ENCODE measurements at regions not wholly inside any gene's neighbourhood (a gene's known extent, or its start where the extent isn't known, plus 50 kb on each side); places are given as distances from the start of the nearest gene placed in this dataset.

GRCh38 chr5:152905286-152905685 is 500.2 kb upstream of the NMUR2 start:
- no peaks in the 10 kb centered on the region for H3K9me3 ChIP-seq (ENCODE audit: control insufficient read depth, low read length, poor library complexity, severe bottlenecking)
- H3K27me3 Mint-ChIP-seq: no peaks in the 10 kb centered on the region
- DNase-seq: no peak
- no peak for ATAC-seq
- H3K4me3 Mint-ChIP-seq: no peak overlapping the region
- no peaks in the 10 kb centered on the region for H3K36me3 Mint-ChIP-seq (ENCODE audit: low read depth)
- no peak overlapping the region for H3K27ac Mint-ChIP-seq
- H3K4me1 Mint-ChIP-seq: no peaks in the 10 kb centered on the region

GRCh38 chr5:152907488-152908245 is 502.6 kb upstream of the NMUR2 start:
- no peaks in the 10 kb centered on the region for H3K36me3 Mint-ChIP-seq (ENCODE audit: low read depth)
- DNase-seq (no peak), ATAC-seq (no peak)
- H3K9me3 ChIP-seq (ENCODE audit: control insufficient read depth, low read length, poor library complexity, severe bottlenecking): no peaks in the 10 kb centered on the region
- no peak overlapping the region for H3K4me3 Mint-ChIP-seq
- no peaks in the 10 kb centered on the region for H3K4me1 Mint-ChIP-seq
- no peaks in the 10 kb centered on the region for H3K27me3 Mint-ChIP-seq
- no peak overlapping the region for H3K27ac Mint-ChIP-seq

- Mint-ChIP-seq H3K4me1 (no peaks in the 10 kb centered on the region), H3K36me3 (ENCODE audit: low read depth) (no peaks in the 10 kb centered on the region), H3K27me3 (no peaks in the 10 kb centered on the region), H3K27ac (no peak overlapping the region), H3K4me3 (no peak overlapping the region)
- H3K9me3 ChIP-seq (ENCODE audit: control insufficient read depth, low read length, poor library complexity, severe bottlenecking): no peaks in the 10 kb centered on the region
- ATAC-seq (no peak), DNase-seq (no peak)
These were observed 507.8 kb upstream of the NMUR2 start for GRCh38 chr5:152912924-152913323.

- Mint-ChIP-seq H3K27ac (no peak overlapping the region), H3K36me3 (ENCODE audit: low read depth) (no peaks in the 10 kb centered on the region), H3K4me3 (no peak overlapping the region), H3K4me1 (no peaks in the 10 kb centered on the region), H3K27me3 (no peaks in the 10 kb centered on the region)
- DNase-seq: no peak
- ATAC-seq: no peak
- peaks cover 2% of the 10 kb centered on the region for H3K9me3 ChIP-seq (ENCODE audit: control insufficient read depth, low read length, poor library complexity, severe bottlenecking)
These were observed 527.5 kb upstream of the NMUR2 start for GRCh38 chr5:152932621-152933020.

GRCh38 chr5:152933056-152933455 is 528.0 kb upstream of the NMUR2 start:
- ATAC-seq (no peak), DNase-seq (no peak)
- H3K4me1 Mint-ChIP-seq: no peaks in the 10 kb centered on the region
- H3K27ac Mint-ChIP-seq: no peak overlapping the region
- peaks cover 2% of the 10 kb centered on the region for H3K9me3 ChIP-seq (ENCODE audit: control insufficient read depth, low read length, poor library complexity, severe bottlenecking)
- H3K27me3 Mint-ChIP-seq: no peaks in the 10 kb centered on the region
- H3K36me3 Mint-ChIP-seq (ENCODE audit: low read depth): no peaks in the 10 kb centered on the region
- H3K4me3 Mint-ChIP-seq: no peak overlapping the region

GRCh38 chr5:152938630-152939029 is 533.6 kb upstream of the NMUR2 start:
- Mint-ChIP-seq H3K4me1 (no peaks in the 10 kb centered on the region), H3K4me3 (no peak overlapping the region), H3K27me3 (no peaks in the 10 kb centered on the region), H3K36me3 (ENCODE audit: low read depth) (no peaks in the 10 kb centered on the region), H3K27ac (no peak overlapping the region)
- H3K9me3 ChIP-seq (ENCODE audit: control insufficient read depth, low read length, poor library complexity, severe bottlenecking): no peaks in the 10 kb centered on the region
- no peak for ATAC-seq
- no peak for DNase-seq

- H3K9me3 ChIP-seq (ENCODE audit: control insufficient read depth, low read length, poor library complexity, severe bottlenecking): no peaks in the 10 kb centered on the region
- no peaks in the 10 kb centered on the region for H3K27me3 Mint-ChIP-seq
- H3K27ac Mint-ChIP-seq: no peak overlapping the region
- no peak for DNase-seq
- no peak for ATAC-seq
- no peaks in the 10 kb centered on the region for H3K36me3 Mint-ChIP-seq (ENCODE audit: low read depth)
- H3K4me3 Mint-ChIP-seq: no peak overlapping the region
- H3K4me1 Mint-ChIP-seq: no peaks in the 10 kb centered on the region
These were observed 537.7 kb upstream of the NMUR2 start for GRCh38 chr5:152942633-152943336.

- H3K27ac Mint-ChIP-seq: no peak overlapping the region
- no peak for ATAC-seq
- no peak for DNase-seq
- H3K4me1 Mint-ChIP-seq: no peaks in the 10 kb centered on the region
- no peaks in the 10 kb centered on the region for H3K9me3 ChIP-seq (ENCODE audit: control insufficient read depth, low read length, poor library complexity, severe bottlenecking)
- no peak overlapping the region for H3K4me3 Mint-ChIP-seq
- no peaks in the 10 kb centered on the region for H3K27me3 Mint-ChIP-seq
- H3K36me3 Mint-ChIP-seq (ENCODE audit: low read depth): no peaks in the 10 kb centered on the region
These were observed 536.5 kb upstream of the GRIA1 start for GRCh38 chr5:152953788-152954483.

- no peak for DNase-seq
- ATAC-seq: no peak
- no peaks in the 10 kb centered on the region for H3K4me1 Mint-ChIP-seq
These were observed 533.4 kb upstream of the GRIA1 start for GRCh38 chr5:152956943-152957613.

GRCh38 chr5:152978141-152978835 is 512.2 kb upstream of the GRIA1 start:
- ATAC-seq (no peak), DNase-seq (no peak)
- no peaks in the 10 kb centered on the region for H3K27me3 Mint-ChIP-seq
- H3K27ac Mint-ChIP-seq: no peak overlapping the region
- H3K9me3 ChIP-seq (ENCODE audit: control insufficient read depth, low read length, poor library complexity, severe bottlenecking): no peaks in the 10 kb centered on the region
- no peak overlapping the region for H3K4me3 Mint-ChIP-seq
- no peaks in the 10 kb centered on the region for H3K36me3 Mint-ChIP-seq (ENCODE audit: low read depth)
- H3K4me1 Mint-ChIP-seq: no peaks in the 10 kb centered on the region

More at GRCh38 chr5:152956943-152957613, 533.4 kb upstream of the GRIA1 start:
- Mint-ChIP-seq H3K36me3 (ENCODE audit: low read depth) (no peaks in the 10 kb centered on the region), H3K27me3 (no peaks in the 10 kb centered on the region), H3K4me3 (no peak overlapping the region), H3K27ac (no peak overlapping the region)
- H3K9me3 ChIP-seq (ENCODE audit: control insufficient read depth, low read length, poor library complexity, severe bottlenecking): no peaks in the 10 kb centered on the region

- no peak overlapping the region for H3K4me3 Mint-ChIP-seq
- no peak for DNase-seq
- H3K27me3 Mint-ChIP-seq: no peaks in the 10 kb centered on the region
- ATAC-seq: no peak
- no peaks in the 10 kb centered on the region for H3K4me1 Mint-ChIP-seq
- H3K36me3 Mint-ChIP-seq (ENCODE audit: low read depth): no peaks in the 10 kb centered on the region
- H3K9me3 ChIP-seq (ENCODE audit: control insufficient read depth, low read length, poor library complexity, severe bottlenecking): no peaks in the 10 kb centered on the region
- no peak overlapping the region for H3K27ac Mint-ChIP-seq
These were observed 503.3 kb upstream of the GRIA1 start for GRCh38 chr5:152987131-152987530.

GRCh38 chr5:152990217-152990616 is 500.3 kb upstream of the GRIA1 start:
- Mint-ChIP-seq H3K27me3 (no peaks in the 10 kb centered on the region), H3K4me3 (no peak overlapping the region), H3K4me1 (no peaks in the 10 kb centered on the region), H3K36me3 (ENCODE audit: low read depth) (no peaks in the 10 kb centered on the region), H3K27ac (no peak overlapping the region)
- no peak for DNase-seq
- no peak for ATAC-seq
- no peaks in the 10 kb centered on the region for H3K9me3 ChIP-seq (ENCODE audit: control insufficient read depth, low read length, poor library complexity, severe bottlenecking)

GRCh38 chr5:152990649-152991048 is 499.8 kb upstream of the GRIA1 start:
- H3K27me3 Mint-ChIP-seq: no peaks in the 10 kb centered on the region
- no peaks in the 10 kb centered on the region for H3K36me3 Mint-ChIP-seq (ENCODE audit: low read depth)
- H3K9me3 ChIP-seq (ENCODE audit: control insufficient read depth, low read length, poor library complexity, severe bottlenecking): no peaks in the 10 kb centered on the region
- ATAC-seq: no peak
- H3K4me3 Mint-ChIP-seq: no peak overlapping the region
- no peak for DNase-seq
- no peak overlapping the region for H3K27ac Mint-ChIP-seq
- H3K4me1 Mint-ChIP-seq: no peaks in the 10 kb centered on the region

All from T-helper 17 cell (primary cell).